ENCODE measurements at regions not wholly inside any gene's neighbourhood (a gene's known extent, or its start where the extent isn't known, plus 50 kb on each side); places are given as distances from the start of the nearest gene placed in this dataset.
A peak's percentile ranks its signal among the peaks of the same experiment; 100 is the strongest.

DNA sequence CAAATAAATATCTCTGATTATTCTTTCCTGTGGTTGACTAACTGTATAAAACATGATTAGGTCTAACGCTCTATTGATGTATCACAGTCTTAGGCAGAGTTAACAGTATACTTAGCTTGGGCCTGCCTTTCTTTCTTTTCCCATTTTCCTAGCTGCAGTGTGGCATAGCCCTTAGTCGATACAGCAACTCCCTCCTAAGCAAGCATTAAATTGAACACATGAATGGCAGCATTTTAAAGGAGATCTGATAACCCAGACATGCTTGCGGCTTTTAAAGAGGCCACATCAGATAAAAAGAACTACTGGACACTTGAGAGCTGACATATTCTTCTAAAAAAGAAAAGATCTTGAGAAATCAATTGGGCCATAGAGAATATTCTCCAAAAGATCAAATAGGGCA, 312.0 kb upstream of the TMPRSS15 start:
- no peaks in the 10 kb centered on the region for H3K36me3 ChIP-seq (ENCODE audit: control insufficient read depth in 4 of 4, insufficient read depth in 4 of 4, low read length in 4 of 4)
- TF ChIP-seq, protein P1, sequence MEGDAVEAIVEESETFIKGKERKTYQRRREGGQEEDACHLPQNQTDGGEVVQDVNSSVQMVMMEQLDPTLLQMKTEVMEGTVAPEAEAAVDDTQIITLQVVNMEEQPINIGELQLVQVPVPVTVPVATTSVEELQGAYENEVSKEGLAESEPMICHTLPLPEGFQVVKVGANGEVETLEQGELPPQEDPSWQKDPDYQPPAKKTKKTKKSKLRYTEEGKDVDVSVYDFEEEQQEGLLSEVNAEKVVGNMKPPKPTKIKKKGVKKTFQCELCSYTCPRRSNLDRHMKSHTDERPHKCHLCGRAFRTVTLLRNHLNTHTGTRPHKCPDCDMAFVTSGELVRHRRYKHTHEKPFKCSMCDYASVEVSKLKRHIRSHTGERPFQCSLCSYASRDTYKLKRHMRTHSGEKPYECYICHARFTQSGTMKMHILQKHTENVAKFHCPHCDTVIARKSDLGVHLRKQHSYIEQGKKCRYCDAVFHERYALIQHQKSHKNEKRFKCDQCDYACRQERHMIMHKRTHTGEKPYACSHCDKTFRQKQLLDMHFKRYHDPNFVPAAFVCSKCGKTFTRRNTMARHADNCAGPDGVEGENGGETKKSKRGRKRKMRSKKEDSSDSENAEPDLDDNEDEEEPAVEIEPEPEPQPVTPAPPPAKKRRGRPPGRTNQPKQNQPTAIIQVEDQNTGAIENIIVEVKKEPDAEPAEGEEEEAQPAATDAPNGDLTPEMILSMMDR (IDR thresholded peaks at IDR 0.05; ENCODE audit: control extremely low read depth, extremely low read depth): no peak
- H3K27me3 ChIP-seq (ENCODE audit: control insufficient read depth in 3 of 3, insufficient read depth in 3 of 3, low read length in 2 of 3): no peaks in the 10 kb centered on the region
- H3K9ac ChIP-seq (ENCODE audit: insufficient read depth in 1 of 2, low read length in 2 of 2): no peak overlapping the region
- DNase-seq: no peak
- H3K9me3 ChIP-seq (ENCODE audit: control insufficient read depth in 4 of 4, insufficient read depth in 3 of 4, low read length in 3 of 4): peaks cover 0 to 3% (median under 1%) of the 10 kb centered on the region in 4 donors
- no peak overlapping the region for H3K4me3 ChIP-seq
- WGBS, 2 donors: 66 to 79% methylated on average over 3 of the region's 3 CpGs
- H3K27ac ChIP-seq (ENCODE audit: low read depth in 1 of 2, low read length in 1 of 2): no peak overlapping the region
- H3K4me1 ChIP-seq (ENCODE audit: control insufficient read depth in 5 of 5, insufficient read depth in 5 of 5, low read length in 5 of 5): peaks cover 0 to 2% (median 0%) of the 10 kb centered on the region in 5 donors
- ATAC-seq (ENCODE audit: insufficient read depth, low FRiP score): no peak

DNA sequence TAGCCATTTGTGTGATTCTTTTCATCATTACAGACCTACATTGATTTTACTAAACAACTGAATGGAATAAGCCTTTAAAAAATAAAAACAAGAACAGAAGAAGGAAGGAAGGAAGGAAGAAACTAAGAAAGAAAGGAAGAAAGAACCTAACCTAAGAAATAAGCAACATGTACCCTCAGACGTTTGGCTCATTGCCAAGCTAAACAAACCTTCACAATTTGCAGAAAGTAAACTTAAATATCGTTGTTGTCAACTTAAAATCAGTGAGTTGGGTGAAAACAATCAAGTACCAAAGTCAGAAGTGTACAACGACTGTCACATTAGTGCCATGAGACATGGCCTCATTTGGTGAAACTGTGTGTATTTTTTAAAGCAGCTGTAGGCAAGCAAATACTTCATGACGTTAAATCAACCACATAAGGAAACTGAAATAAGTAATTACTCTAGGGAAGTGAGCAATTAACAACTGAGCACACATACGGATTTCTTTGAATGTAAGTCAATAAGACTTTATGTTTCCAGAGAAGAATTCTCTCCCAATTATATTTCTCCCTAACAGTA, 313.1 kb upstream of the TMPRSS15 start:
- Histone ChIP-seq H3K4me1 (ENCODE audit: control insufficient read depth in 5 of 5, insufficient read depth in 5 of 5, low read length in 5 of 5) (peaks cover 0 to 2% (median 0%) of the 10 kb centered on the region in 5 donors), H3K27me3 (ENCODE audit: control insufficient read depth in 3 of 3, insufficient read depth in 3 of 3, low read length in 2 of 3) (no peaks in the 10 kb centered on the region), H3K9me3 (ENCODE audit: control insufficient read depth in 4 of 4, insufficient read depth in 3 of 4, low read length in 3 of 4) (peaks cover 0 to 2% (median 0%) of the 10 kb centered on the region in 4 donors), H3K36me3 (ENCODE audit: control insufficient read depth in 4 of 4, insufficient read depth in 4 of 4, low read length in 4 of 4) (no peaks in the 10 kb centered on the region), H3K4me3 (no peak overlapping the region), H3K9ac (ENCODE audit: insufficient read depth in 1 of 2, low read length in 2 of 2) (no peak overlapping the region), H3K27ac (ENCODE audit: low read depth in 1 of 2, low read length in 1 of 2) (no peak overlapping the region)
- 18 to 42% methylated on average over 5 of the region's 5 CpGs for WGBS, 2 donors
- TF ChIP-seq, protein P1 (IDR thresholded peaks at IDR 0.05; ENCODE audit: control extremely low read depth, extremely low read depth): no peak
- ATAC-seq (ENCODE audit: insufficient read depth, low FRiP score): no peak
- DNase-seq: peak in 2 of 3 donors; percentile 10 to 30

DNA sequence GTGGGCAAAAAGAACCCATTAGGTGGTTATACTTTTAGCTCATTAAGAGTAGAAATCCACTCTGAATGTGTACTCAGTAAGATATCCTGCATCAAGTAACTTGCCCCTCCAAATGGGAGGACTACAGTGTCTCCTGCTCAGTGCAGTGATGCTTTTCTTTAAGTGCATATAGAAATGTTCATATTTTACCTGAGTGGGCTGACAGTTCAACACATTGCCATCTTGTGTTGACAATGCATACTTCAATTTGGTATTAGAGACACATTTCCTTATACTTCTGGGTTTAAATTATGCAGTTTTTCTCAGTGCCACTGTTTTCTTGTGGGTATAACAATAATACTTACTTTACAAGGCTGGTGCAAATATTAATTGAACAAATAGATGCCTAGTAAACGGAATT, 318.6 kb upstream of the TMPRSS15 start:
- peaks cover 0 to 2% (median 0%) of the 10 kb centered on the region in 4 donors for H3K9me3 ChIP-seq (ENCODE audit: control insufficient read depth in 4 of 4, insufficient read depth in 3 of 4, low read length in 3 of 4)
- TF ChIP-seq, protein P1 (IDR thresholded peaks at IDR 0.05; ENCODE audit: control extremely low read depth, extremely low read depth): no peak
- no peak overlapping the region for H3K27ac ChIP-seq (ENCODE audit: low read depth in 1 of 2, low read length in 1 of 2)
- no peak overlapping the region for H3K9ac ChIP-seq (ENCODE audit: insufficient read depth in 1 of 2, low read length in 2 of 2)
- no peak overlapping the region for H3K4me3 ChIP-seq
- ATAC-seq (ENCODE audit: insufficient read depth, low FRiP score) (no peak), DNase-seq (no peak)
- H3K4me1 ChIP-seq (ENCODE audit: control insufficient read depth in 5 of 5, insufficient read depth in 5 of 5, low read length in 5 of 5): no peaks in the 10 kb centered on the region
- no peaks in the 10 kb centered on the region for H3K27me3 ChIP-seq (ENCODE audit: control insufficient read depth in 3 of 3, insufficient read depth in 3 of 3, low read length in 2 of 3)
- no peaks in the 10 kb centered on the region for H3K36me3 ChIP-seq (ENCODE audit: control insufficient read depth in 4 of 4, insufficient read depth in 4 of 4, low read length in 4 of 4)
- 79 to 89% methylated on average over 1 of the region's 1 CpG for WGBS, 2 donors

DNA sequence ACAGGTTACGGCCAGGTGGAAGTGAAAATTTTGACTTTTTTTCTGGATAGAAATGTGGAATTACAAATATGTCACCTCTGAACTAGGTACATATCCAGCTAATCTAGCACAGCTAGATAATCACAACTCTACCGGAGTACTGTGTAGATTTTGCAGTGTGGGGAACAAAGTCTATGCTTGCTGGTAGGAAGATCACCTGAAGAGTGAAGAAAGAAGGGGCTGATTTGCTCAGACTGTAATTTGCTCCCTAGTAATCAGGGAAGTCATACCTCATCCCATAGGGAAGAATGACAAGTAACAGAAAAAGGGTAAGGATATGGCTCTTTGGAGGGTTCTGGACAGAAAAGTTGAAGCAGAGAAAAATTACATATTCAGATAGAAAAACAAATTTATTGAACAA, 319.6 kb upstream of the TMPRSS15 start:
- Histone ChIP-seq H3K27ac (ENCODE audit: low read depth in 1 of 2, low read length in 1 of 2) (no peak overlapping the region), H3K27me3 (ENCODE audit: control insufficient read depth in 3 of 3, insufficient read depth in 3 of 3, low read length in 2 of 3) (no peaks in the 10 kb centered on the region), H3K4me3 (no peak overlapping the region), H3K9me3 (ENCODE audit: control insufficient read depth in 4 of 4, insufficient read depth in 3 of 4, low read length in 3 of 4) (peaks cover 0 to 2% (median 0%) of the 10 kb centered on the region in 4 donors), H3K36me3 (ENCODE audit: control insufficient read depth in 4 of 4, insufficient read depth in 4 of 4, low read length in 4 of 4) (no peaks in the 10 kb centered on the region), H3K9ac (ENCODE audit: insufficient read depth in 1 of 2, low read length in 2 of 2) (no peak overlapping the region), H3K4me1 (ENCODE audit: control insufficient read depth in 5 of 5, insufficient read depth in 5 of 5, low read length in 5 of 5) (no peaks in the 10 kb centered on the region)
- WGBS, 2 donors: 78 to 84% methylated on average over 2 of the region's 2 CpGs
- TF ChIP-seq, protein P1 (IDR thresholded peaks at IDR 0.05; ENCODE audit: control extremely low read depth, extremely low read depth): no peak
- DNase-seq (no peak), ATAC-seq (ENCODE audit: insufficient read depth, low FRiP score) (no peak)

All from lung (tissue), 11 donors.